ENCODE measurements at regions not wholly inside any gene's neighbourhood (a gene's known extent, or its start where the extent isn't known, plus 50 kb on each side); places are given as distances from the start of the nearest gene placed in this dataset.

DNA sequence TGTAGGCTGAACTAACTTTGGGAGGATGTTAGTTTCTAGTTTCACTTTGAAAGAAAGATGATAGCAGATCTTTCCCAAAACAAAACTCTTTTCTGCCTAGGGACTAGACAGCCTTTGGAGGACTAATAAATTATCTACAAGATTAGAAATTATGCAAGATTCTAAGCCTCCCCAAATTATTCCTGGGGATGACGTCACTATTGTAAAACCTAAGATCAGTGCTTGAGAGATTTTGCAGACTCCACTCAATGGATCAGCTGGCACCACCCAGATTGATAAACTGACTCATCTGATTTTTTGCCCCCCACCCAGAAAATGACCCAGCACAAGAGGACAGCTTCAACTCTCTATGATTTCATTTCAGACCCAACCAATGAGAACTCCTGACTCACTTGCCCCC, 1057.9 kb upstream of the DIAPH2 start:
- Histone ChIP-seq H3K4me3 (no peak overlapping the region), H3K9me3 (no peaks in the 10 kb centered on the region), H3K36me3 (no peaks in the 10 kb centered on the region), H3K27me3 (replicated peaks; ENCODE audit: insufficient read depth) (no peaks in the 10 kb centered on the region), H3K4me1 (ENCODE audit: control insufficient read depth in 1 of 2, low read depth in 2 of 2) (no peaks in the 10 kb centered on the region), H3K27ac (no peak overlapping the region)
- ATAC-seq (ENCODE audit: insufficient number of reproducible peaks, low FRiP score, low read depth) (no peak), DNase-seq (ENCODE audit: low spot score) (no peak)
- no peak for TF ChIP-seq CTCF (IDR thresholded peaks at IDR 0.05)

- no peaks in the 10 kb centered on the region for H3K36me3 ChIP-seq
- H3K4me1 ChIP-seq (ENCODE audit: control insufficient read depth in 1 of 2, low read depth in 2 of 2), result no peaks in the 10 kb centered on the region
- DNase-seq (ENCODE audit: low spot score) (no peak), ATAC-seq (ENCODE audit: insufficient number of reproducible peaks, low FRiP score, low read depth) (no peak)
- H3K27ac ChIP-seq, result no peak overlapping the region
- H3K9me3 ChIP-seq, result no peaks in the 10 kb centered on the region
- no peak overlapping the region for H3K4me3 ChIP-seq
- no peaks in the 10 kb centered on the region for H3K27me3 ChIP-seq (replicated peaks; ENCODE audit: insufficient read depth)
- no peak for TF ChIP-seq CTCF (IDR thresholded peaks at IDR 0.05)
These were observed 1055.8 kb upstream of the DIAPH2 start for GRCh38 chrX:95628796-95629195.

DNA sequence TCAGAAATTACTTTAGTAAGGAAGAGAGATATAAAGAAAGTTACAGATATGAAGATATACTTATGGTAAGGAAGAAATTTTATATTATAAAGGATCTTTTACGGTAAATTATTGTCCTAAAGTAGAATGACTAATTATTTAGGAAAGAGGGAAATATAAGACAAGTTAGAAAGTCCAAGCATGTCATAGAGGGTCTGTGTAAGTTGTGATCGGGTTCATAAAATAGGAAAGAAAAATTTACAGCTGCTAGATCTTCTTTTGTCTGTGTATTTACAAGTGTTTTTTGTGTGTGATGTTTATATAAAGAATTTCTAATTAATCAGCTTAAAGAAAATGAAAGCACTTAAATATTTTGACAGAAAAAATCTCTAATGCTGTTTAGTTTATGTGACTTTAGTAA, 1054.9 kb upstream of the DIAPH2 start:
- DNase-seq (ENCODE audit: low spot score) (no peak), ATAC-seq (ENCODE audit: insufficient number of reproducible peaks, low FRiP score, low read depth) (no peak)
- TF ChIP-seq CTCF (IDR thresholded peaks at IDR 0.05), result no peak
- H3K4me3 ChIP-seq, result no peak overlapping the region
- H3K4me1 ChIP-seq (ENCODE audit: control insufficient read depth in 1 of 2, low read depth in 2 of 2), result no peaks in the 10 kb centered on the region
- H3K9me3 ChIP-seq, result no peaks in the 10 kb centered on the region
- H3K27ac ChIP-seq, result no peak overlapping the region
- no peaks in the 10 kb centered on the region for H3K36me3 ChIP-seq
- H3K27me3 ChIP-seq (replicated peaks; ENCODE audit: insufficient read depth), result no peaks in the 10 kb centered on the region

DNA sequence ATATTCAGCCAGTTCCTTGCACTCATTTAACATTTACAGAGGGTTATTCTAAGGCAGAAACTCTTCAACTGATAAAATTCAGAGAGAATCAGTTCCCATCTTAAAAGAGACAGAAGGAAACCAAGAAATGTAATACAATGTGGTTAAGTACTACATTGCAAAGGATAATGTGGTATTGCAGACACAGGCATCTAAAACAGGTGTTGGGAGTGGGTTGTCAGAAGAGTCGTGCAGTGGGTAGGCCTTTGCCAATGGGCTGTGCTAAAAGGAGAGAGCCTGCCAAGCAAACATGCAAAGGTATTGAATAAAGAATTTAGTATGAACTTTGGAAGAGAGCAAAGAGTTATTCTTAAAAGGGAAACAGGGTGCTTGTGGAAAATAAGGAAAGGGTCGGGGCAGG, 1044.4 kb upstream of the DIAPH2 start:
- no peaks in the 10 kb centered on the region for H3K27me3 ChIP-seq (replicated peaks; ENCODE audit: insufficient read depth)
- H3K9me3 ChIP-seq, result no peaks in the 10 kb centered on the region
- ATAC-seq (ENCODE audit: insufficient number of reproducible peaks, low FRiP score, low read depth) (no peak), DNase-seq (ENCODE audit: low spot score) (no peak)
- no peaks in the 10 kb centered on the region for H3K36me3 ChIP-seq
- no peaks in the 10 kb centered on the region for H3K4me1 ChIP-seq (ENCODE audit: control insufficient read depth in 1 of 2, low read depth in 2 of 2)
- no peak for TF ChIP-seq CTCF (IDR thresholded peaks at IDR 0.05)
- H3K4me3 ChIP-seq, result no peak overlapping the region
- H3K27ac ChIP-seq, result no peak overlapping the region

GRCh38 chrX:95645738-95646137, 1038.9 kb upstream of the DIAPH2 start:
- Histone ChIP-seq H3K9me3 (no peaks in the 10 kb centered on the region), H3K4me1 (ENCODE audit: control insufficient read depth in 1 of 2, low read depth in 2 of 2) (no peaks in the 10 kb centered on the region), H3K27me3 (replicated peaks; ENCODE audit: insufficient read depth) (no peaks in the 10 kb centered on the region), H3K4me3 (no peak overlapping the region), H3K36me3 (no peaks in the 10 kb centered on the region), H3K27ac (no peak overlapping the region)
- ATAC-seq (ENCODE audit: insufficient number of reproducible peaks, low FRiP score, low read depth) (no peak), DNase-seq (ENCODE audit: low spot score) (no peak)
- no peak for TF ChIP-seq CTCF (IDR thresholded peaks at IDR 0.05)

Measured in thoracic aorta (tissue), 2 donors.